CD4-positive, alpha-beta T cell treated with Interleukin-4 for 4 hours (primary cell): ENCODE measurements at regions not wholly inside any gene's neighbourhood (a gene's known extent, or its start where the extent isn't known, plus 50 kb on each side); places are given as distances from the start of the nearest gene placed in this dataset.

ENCODE experiments used
- DNase-seq: peaks from one replicate; pipeline ENCODE4 v3.0.0-alpha.2; 2020

- no peak for DNase-seq
Observed at GRCh38 chr1:182292193-182292741, 99.3 kb downstream of the GLUL start.

GRCh38 chr1:182291584-182292192, 99.9 kb downstream of the GLUL start:
- DNase-seq = no peak

- DNase-seq = no peak
Observed at GRCh38 chr1:182288749-182289604, 102.6 kb downstream of the GLUL start.

GRCh38 chr1:182286761-182287160, 104.8 kb downstream of the GLUL start:
- DNase-seq = no peak

GRCh38 chr1:182283746-182284544, 107.6 kb downstream of the GLUL start:
- no peak for DNase-seq

GRCh38 chr1:182281541-182281940, 110.0 kb downstream of the GLUL start:
- DNase-seq = no peak

GRCh38 chr1:182280504-182280900, 111.1 kb downstream of the GLUL start:
- no peak for DNase-seq

- DNase-seq = no peak
Observed at GRCh38 chr1:182279724-182280503, 111.7 kb downstream of the GLUL start.

- no peak for DNase-seq
Observed at GRCh38 chr1:182279302-182279701, 112.3 kb downstream of the GLUL start.

GRCh38 chr1:182278144-182279054, 113.2 kb downstream of the GLUL start:
- DNase-seq = no peak

GRCh38 chr1:182275271-182275670, 116.3 kb downstream of the GLUL start:
- DNase-seq = no peak

GRCh38 chr1:182274618-182275017, 117.0 kb downstream of the GLUL start:
- no peak for DNase-seq

GRCh38 chr1:182270731-182271130, 120.9 kb downstream of the GLUL start:
- DNase-seq = no peak

GRCh38 chr1:182269097-182269496, 122.5 kb downstream of the GLUL start:
- DNase-seq = no peak

- no peak for DNase-seq
Observed at GRCh38 chr1:182268669-182269068, 122.9 kb downstream of the GLUL start.

GRCh38 chr1:182264185-182264584, 127.4 kb downstream of the GLUL start:
- no peak for DNase-seq

- DNase-seq = no peak
Observed at GRCh38 chr1:182263706-182264105, 127.9 kb downstream of the GLUL start.

GRCh38 chr1:182262425-182262824, 129.2 kb downstream of the GLUL start:
- no peak for DNase-seq

- no peak for DNase-seq
Observed at GRCh38 chr1:182261655-182262054, 129.9 kb downstream of the GLUL start.

GRCh38 chr1:182260516-182260915, 131.1 kb downstream of the GLUL start:
- DNase-seq = no peak

- DNase-seq = no peak
Observed at GRCh38 chr1:182259968-182260367, 131.6 kb downstream of the GLUL start.
